ENCODE measurements at regions not wholly inside any gene's neighbourhood (a gene's known extent, or its start where the extent isn't known, plus 50 kb on each side); places are given as distances from the start of the nearest gene placed in this dataset.

- TF ChIP-seq POLR2A (IDR thresholded peaks at IDR 0.05; ENCODE audit: low read depth, low read length) = no peak
- no peak for TF ChIP-seq POLR2AphosphoS5 (IDR thresholded peaks at IDR 0.05; ENCODE audit: low read depth, low read length)
- no peak for TF ChIP-seq TAF1 (IDR thresholded peaks at IDR 0.05; ENCODE audit: borderline replicate concordance, low read depth, low read length)
Observed at GRCh38 chr5:8660133-8660893, 791.4 kb downstream of the MTRR start.
